Activated CD4-positive, CD25-positive, alpha-beta regulatory T cell treated with anti-CD3 and anti-CD28 coated beads, Interleukin-2, amount 50 U/mL, for 24 hours (primary cell): ENCODE measurements at regions not wholly inside any gene's neighbourhood (a gene's known extent, or its start where the extent isn't known, plus 50 kb on each side); places are given as distances from the start of the nearest gene placed in this dataset.
"Not testable (repeated sequence)": the region's sequence is repeated elsewhere in the genome, so short reads cannot be mapped to it uniquely, and the experiment has no call there.

Experiments
- ATAC-seq, 2 donors: fragments of 150-1000 bp; cut with Tn5 transposase; one replicate each; pipeline ENCODE4 v1.10.0; 2021; ENCODE audit warnings: mild to moderate bottlenecking in 1 of 2, moderate library complexity in 1 of 2

- no peak for ATAC-seq
These were observed 57.4 kb upstream of the ZBTB20 start for GRCh38 chr3:115204475-115204874.

DNA sequence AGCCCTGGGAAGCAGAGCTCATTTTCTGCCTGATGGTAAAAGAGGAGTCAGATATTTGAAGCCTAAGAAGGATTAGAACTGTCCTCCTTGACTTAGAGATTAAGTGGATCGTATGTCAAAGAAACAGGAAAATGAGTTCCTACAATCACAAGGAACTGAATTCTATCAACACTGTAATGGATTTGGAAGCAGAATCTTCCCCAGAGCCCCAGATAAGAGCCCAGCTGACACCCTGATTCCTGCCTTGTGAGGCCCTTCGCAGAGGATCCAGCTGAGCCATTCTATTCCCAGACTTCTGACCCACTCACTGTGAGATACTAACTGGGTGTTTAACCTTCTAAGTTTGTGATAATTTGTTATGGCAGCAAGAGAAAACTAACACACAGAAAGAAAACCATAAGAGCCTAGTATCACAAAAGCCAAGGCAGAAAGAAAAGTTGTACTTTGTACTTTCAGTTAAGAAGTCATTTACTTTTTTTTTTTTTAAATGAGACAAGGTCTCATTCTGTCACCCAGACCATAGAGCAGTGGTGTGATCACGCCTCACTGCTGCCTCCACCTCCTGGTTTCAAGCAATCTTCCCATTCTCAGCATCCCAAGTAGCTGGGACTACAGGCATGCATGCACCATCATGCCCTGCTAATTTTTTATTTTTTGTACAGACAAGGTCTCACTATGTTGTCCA is 61.1 kb upstream of the ZBTB20 start:
- ATAC-seq = no peak

DNA sequence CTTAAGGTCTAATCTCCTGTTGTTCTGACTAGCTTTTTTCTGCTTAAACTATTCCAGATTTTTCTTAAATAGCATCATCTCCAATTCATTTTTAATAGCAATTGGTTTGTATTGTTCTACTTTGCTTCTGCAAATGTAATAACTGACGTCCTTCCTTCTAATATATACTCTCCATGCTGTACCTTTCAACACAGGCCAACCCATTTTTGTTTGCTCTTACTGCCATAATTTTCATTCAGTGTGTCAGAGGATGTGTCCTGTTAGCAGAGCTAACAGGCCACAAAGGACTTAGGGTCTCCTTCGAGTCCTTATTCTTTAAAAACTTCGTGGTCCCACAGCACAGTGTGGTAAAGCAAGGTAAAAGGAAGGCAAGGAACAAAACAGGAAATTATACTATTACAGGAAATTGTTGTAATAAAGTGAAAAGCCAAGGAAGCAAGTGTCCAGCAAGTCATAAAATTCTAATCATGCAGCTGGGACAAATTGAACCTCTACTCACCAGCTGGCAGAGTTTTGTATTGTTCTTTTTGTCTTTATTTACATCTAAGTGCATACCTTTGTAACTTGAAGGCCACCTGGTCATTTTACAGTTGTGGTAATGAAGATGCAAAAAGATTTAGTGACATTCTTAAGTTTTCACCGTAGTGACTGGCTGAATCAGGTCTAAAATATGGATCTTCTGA is 64.9 kb upstream of the ZBTB20 start:
- ATAC-seq = no peak

- ATAC-seq = no peak
These were observed 65.5 kb upstream of the ZBTB20 start for GRCh38 chr3:115212615-115213014.

- not testable (repeated sequence) for ATAC-seq
These were observed 66.0 kb upstream of the ZBTB20 start for GRCh38 chr3:115213052-115213451.

DNA sequence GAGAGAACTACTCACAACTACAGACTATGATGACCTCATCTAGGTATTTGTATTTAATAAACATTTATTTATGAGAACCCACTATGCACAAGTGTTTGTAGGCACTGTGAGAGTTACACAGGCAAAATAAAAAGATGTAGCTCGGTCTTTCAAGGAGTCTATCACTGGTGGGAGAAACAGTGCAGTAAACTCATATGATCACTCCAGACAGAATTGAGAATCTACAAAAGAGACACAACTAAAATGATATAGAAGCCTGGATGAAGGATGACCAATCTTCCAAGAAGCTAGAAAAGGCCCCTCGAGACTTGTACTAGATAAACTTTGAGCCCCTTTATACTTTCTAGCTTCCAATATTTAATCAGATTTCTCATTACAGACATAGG is 70.2 kb upstream of the ZBTB20 start:
- ATAC-seq = no peak

GRCh38 chr3:115217678-115218451 is 70.8 kb upstream of the ZBTB20 start:
- ATAC-seq = no peak

- no peak for ATAC-seq
These were observed 71.8 kb upstream of the ZBTB20 start for GRCh38 chr3:115218859-115219258.

GRCh38 chr3:115224687-115225086 is 77.6 kb upstream of the ZBTB20 start:
- no peak for ATAC-seq

DNA sequence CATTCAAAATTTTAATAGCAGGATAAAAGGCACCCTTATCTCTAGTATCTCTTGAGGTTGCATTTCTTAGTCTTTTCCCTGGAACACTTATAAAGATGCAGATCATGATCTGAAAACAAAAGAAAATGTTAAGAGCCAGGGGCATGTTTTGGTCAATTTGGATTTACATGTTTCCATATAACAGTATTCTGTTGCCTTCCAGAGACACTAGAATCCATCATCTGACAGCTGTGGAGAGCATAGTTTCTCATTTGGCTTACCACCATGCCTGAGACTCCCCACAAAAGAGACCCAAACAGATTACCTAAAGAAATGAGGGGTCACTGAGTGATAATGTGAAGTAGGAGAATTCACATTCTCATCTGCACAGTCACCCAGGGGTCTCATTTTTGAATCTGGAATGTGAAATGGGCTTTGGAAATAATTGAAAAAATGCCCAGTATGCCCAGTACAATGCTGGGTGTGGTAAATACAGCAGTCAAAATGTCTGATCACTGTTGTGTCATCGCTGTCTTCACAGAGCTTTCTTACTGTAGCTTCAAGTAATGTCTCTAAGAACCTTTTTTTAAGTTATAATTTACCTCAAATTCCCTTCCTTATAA is 79.9 kb upstream of the ZBTB20 start:
- no peak for ATAC-seq

DNA sequence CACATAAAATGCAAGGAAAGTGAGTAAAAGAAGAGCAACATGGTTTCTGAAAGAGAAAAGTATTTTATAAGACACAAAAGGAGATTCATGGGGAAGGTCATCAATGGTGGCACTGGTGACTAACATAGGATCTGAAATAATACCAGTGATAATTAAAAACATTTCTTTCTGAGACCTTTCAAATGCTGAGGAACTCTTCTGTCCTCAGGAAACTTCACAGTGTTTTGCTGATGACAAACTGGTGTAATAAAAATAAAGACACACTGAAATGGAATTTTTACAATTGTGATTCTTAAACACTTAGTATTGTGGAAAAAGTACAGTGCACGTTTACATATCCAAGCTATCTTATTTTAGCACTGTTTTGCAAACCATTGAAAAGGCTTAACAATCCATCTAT is 80.4 kb upstream of the ZBTB20 start:
- no peak for ATAC-seq

DNA sequence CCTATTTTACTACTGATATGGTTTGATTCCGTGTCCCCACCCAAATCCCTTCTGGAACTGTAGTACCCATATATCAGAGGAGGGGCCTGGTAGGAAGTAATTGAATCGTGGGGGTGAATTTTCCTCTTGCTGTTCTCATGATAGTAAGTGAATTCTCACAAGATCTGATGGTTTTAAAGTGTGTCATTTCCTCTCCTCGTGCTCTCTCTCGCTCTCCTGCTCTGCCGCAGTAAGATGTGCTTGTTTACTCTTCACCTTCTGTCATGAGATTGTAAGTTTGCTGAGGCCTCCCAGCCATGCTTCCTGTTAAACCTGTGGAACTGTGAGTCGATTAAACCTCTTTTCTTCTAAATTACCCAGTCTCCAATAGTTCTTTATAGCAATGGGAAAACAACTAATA is 81.2 kb upstream of the ZBTB20 start:
- ATAC-seq = no peak

DNA sequence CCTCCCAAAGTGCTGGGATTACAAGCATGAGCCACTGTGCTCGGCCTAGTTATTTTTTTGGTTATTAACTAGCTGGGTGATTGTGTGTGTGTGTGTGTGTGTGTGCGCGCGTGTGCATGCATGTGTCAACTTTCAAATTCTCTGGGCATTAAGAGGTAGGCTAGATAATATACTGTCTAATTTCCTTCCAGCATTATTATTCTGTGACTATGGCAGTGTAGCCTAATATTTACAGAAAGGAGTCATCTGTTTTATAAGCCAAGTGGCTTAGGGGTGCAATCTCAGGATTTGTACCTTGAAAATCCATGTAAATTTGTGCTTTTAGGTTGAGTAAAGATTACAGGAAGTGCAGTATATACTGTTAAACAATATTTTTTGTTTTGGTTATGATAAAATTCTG is 85.1 kb upstream of the ZBTB20 start:
- no peak for ATAC-seq

- no peak for ATAC-seq
These were observed 85.9 kb upstream of the ZBTB20 start for GRCh38 chr3:115233021-115233420.

- no peak for ATAC-seq
These were observed 89.4 kb upstream of the ZBTB20 start for GRCh38 chr3:115236496-115236895.

DNA sequence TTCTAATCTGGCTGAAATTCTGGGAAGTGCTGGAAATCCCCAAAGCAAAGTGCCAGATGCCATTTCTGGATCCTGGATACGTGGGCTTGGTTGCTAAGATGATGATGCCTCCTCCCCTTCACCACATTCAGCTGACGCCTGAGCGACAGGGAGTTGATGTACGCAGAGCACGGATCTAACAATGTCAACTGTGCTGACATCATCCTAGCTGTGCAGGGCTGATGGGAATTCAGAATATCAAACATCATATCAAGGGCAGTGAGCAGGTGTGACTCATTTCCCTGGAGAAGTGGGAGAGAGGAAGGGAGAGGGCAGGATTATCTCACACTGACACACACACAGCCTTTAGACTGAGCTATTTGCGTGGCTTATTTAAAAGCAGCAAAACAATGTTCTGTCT is 92.6 kb upstream of the ZBTB20 start:
- ATAC-seq = no peak

DNA sequence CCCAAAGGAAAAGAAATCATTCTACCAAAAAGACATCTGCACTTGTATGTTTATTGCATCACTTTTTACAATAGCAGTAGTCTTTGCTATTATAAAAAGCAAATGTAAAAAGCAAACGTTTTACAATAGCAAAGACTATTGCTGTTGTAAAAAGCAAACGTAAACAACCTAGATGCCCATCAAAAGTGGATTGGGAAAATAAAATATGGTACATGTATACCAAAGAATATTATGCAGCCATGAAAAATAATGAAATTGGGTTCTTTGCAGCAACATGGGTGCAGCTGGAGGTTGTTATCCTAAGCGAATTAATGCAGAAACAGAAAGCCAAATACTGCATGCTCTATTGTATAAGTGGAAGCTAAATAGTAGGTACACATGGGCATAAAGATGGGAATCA is 97.3 kb upstream of the ZBTB20 start:
- no peak for ATAC-seq

DNA sequence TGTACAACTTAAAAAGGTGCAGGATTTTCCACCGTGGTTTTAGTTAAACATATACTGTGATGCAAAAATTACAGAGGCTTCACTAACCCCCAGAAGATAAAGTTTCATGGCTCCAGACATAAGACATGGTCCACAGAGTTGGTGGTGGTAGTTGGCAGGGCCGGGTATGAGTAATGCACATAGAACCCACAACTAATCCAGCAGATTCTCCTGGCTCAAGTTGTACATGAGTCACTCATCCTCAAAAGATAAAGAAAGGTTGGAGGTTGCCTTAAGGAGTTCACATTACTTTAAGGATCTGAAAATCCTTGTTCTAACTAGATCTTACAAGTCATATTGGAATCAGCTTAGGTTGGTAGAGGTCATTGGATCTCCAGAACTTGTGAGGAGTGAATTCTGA is 98.3 kb upstream of the ZBTB20 start:
- no peak for ATAC-seq

DNA sequence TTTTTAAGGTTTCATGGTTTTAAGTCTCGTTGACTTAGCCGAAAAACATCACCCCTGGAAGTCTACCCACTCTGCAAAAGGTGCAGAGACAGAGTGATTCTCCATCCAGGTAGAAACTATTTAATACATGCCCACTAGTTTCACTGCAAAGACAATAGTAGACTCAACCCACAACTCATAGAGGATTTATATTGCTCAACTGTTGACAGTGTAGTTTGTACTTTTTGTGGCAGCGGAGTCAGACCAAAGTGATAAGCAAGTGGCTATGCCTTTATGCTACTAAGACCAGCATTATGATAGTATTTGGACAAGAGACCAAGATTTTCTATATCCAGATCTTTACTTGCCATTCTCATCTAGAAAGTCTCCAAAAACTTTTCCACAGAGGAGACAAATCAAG is 98.8 kb upstream of the ZBTB20 start:
- no peak for ATAC-seq

DNA sequence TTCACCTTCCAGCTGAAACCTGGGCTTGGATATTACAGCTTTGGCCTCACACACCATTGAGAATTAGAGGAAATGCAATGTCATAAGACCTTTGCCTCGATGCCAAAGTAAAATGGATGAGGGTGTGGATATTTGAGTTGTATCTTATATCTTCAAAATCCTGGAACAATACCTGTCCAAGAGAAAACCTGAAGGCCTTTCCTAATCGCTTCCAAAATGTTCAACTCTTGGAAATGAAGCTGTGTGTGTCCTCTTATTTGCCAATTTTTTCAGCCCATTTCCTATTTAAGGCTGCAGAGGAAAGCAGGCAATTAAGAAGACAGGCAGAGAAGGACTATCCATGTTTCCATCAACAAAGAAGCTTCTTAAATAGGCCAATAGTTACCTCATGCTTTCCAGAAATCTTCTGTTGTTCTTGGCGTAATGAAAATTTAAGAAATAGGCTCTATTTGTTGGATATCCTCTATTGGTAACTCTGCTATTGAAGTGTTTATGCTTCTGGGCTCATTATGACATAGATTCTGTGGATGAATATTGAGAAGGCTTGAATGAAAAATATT is 99.5 kb upstream of the ZBTB20 start:
- ATAC-seq = no peak

GRCh38 chr3:115248274-115248673 is 101.2 kb upstream of the ZBTB20 start:
- ATAC-seq = no peak

DNA sequence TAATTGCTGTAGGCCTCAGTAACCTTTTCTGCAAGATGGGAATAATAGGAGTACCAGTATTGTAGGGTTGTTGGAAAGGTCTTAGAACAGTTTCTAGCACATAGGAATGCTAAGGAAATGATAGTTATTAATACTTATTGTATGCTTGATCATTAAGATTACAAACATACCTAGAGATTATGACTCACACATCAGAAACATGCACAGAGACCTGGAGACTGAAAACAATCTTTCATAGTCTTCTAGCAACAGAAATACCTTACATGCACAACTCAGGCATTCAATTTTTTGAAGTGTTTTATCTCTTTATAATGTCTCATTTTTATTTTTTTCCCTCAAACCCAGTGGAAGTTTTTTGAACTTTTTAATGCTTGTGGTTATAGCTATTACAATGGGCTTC is 104.4 kb upstream of the ZBTB20 start:
- ATAC-seq = no peak

DNA sequence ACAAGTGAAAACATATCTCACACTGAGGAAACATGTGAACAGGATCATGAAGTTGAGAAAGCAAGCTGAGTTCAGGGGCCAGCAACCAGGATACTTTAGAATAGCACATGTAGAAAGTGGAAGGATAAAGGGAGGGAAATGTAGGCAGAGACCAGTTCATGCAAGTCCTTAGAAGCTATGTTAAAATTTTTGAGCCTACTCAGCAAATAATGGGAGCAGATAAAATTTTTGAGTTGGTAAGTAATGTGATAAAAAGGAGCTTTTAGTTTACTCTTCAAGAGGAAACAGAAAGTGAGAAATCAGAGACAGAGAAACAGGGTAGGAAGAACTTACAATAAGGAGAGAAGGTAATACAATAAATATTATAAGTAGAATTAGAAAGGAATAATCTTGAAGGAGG is 105.6 kb upstream of the ZBTB20 start:
- no peak for ATAC-seq
